B cell (primary cell): ENCODE measurements at regions not wholly inside any gene's neighbourhood (a gene's known extent, or its start where the extent isn't known, plus 50 kb on each side); places are given as distances from the start of the nearest gene placed in this dataset.

Experiments
- ATAC-seq: fragments of 200-7000 bp; cut with Tn5 transposase; one replicate; pipeline ENCODE4 v1.10.0; 2021; ENCODE audit warnings: low read depth, mild to moderate bottlenecking, moderate number of reproducible peaks, moderate library complexity
- CTCF ChIA-PET: fragments of 350-600 bp; sonication (Branson Sonifier 250); formaldehyde crosslinking; loops from one replicate; lab custom pipeline; 2021; ENCODE audit warnings: antibody characterized with exemption, inconsistent platforms; lab: Charles Lee
- POLR2A ChIA-PET: fragments of 350-600 bp; sonication (Branson Sonifier 250); formaldehyde crosslinking; loops from one replicate; lab custom pipeline; 2021; ENCODE audit warnings: antibody characterized with exemption; lab: Charles Lee
- DNase-seq: peaks from one replicate; pipeline ENCODE4 v3.0.0; 2013
- H2AFZ ChIP-seq: 2 replicates; pipeline ENCODE4 v1.6.1; 2012; ENCODE audit warnings: mild to moderate bottlenecking, low read depth, low read length; ENCODE audit not compliant: insufficient read depth, poor library complexity, severe bottlenecking
- H3K27ac ChIP-seq, 2 donors: 1 replicate in 1 of 2; 2 replicates in 1 of 2; pipeline ENCODE4 v1.5.1; 2012 to 2013; ENCODE audit warnings: low read length in 2 of 2, mild to moderate bottlenecking in 2 of 2, moderate library complexity in 1 of 2
- H3K27me3 ChIP-seq, 4 experiments: fragments of 200-600 bp in 1 of 4; sonication (generic) in 1 of 4; replicated peaks in 1 of 4; 1 replicate in 2 of 4; 2 replicates in 2 of 4; pipeline versions ENCODE4 v1.6.1 to v1.7.0; 2013 to 2016; ENCODE audit warnings: low read length in 3 of 4, mild to moderate bottlenecking in 2 of 4, mixed read lengths in 1 of 4, moderate library complexity in 1 of 4; ENCODE audit not compliant: insufficient read depth in 4 of 4, control insufficient read depth in 3 of 4; ENCODE audit errors: control extremely low read depth in 1 of 4
- H3K36me3 ChIP-seq, 2 experiments: replicated peaks in 1 of 2; 1 replicate in 1 of 2; 2 replicates in 1 of 2; pipeline versions ENCODE4 v1.6.1 to v1.7.1; 2013; ENCODE audit warnings: low read length in 1 of 2; ENCODE audit not compliant: insufficient read depth in 2 of 2, control insufficient read depth in 1 of 2; ENCODE audit errors: control extremely low read depth in 1 of 2, extremely low read depth in 1 of 2
- H3K4me1 ChIP-seq, 2 donors: fragments of 200-600 bp in 1 of 2; sonication (generic) in 1 of 2; 1 replicate in 1 of 2; 2 replicates in 1 of 2; pipeline versions ENCODE4 v1.5.1 to v1.6.1; 2013 to 2017; ENCODE audit warnings: low read length in 2 of 2; ENCODE audit not compliant: control insufficient read depth in 2 of 2, insufficient read depth in 2 of 2
- H3K4me2 ChIP-seq: replicated peaks from 2 replicates; pipeline ENCODE3; 2012; ENCODE audit warnings: mild to moderate bottlenecking, low read depth, low read length; ENCODE audit not compliant: poor library complexity, severe bottlenecking
- H3K4me3 ChIP-seq, 5 experiments: fragments of 200-600 bp in 1 of 5; sonication (generic) in 1 of 5; 1 replicate in 3 of 5; 2 replicates in 2 of 5; pipeline versions ENCODE4 v1.5.1 to v1.7.0; 2011 to 2016; ENCODE audit warnings: low read length in 4 of 5, mild to moderate bottlenecking in 4 of 5, low read depth in 2 of 5, control low read depth in 1 of 5, moderate library complexity in 1 of 5; ENCODE audit not compliant: insufficient read depth in 1 of 5; ENCODE audit errors: control extremely low read depth in 1 of 5, extremely low read depth in 1 of 5
- H3K79me2 ChIP-seq: fragments of 200-600 bp; sonication (generic); one replicate; pipeline ENCODE4 v1.6.0; 2016; ENCODE audit warnings: low read length; ENCODE audit not compliant: control insufficient read depth, insufficient read depth
- H3K9ac ChIP-seq: fragments of 200-600 bp; sonication (generic); 2 replicates; pipeline ENCODE4 v1.6.1; 2017; ENCODE audit warnings: mild to moderate bottlenecking, low read length, moderate library complexity
- H3K9me3 ChIP-seq, 3 donors: one replicate each; pipeline versions ENCODE4 v1.6.1 to v1.7.1; 2013; ENCODE audit warnings: low read length in 2 of 3; ENCODE audit not compliant: control insufficient read depth in 2 of 3, insufficient read depth in 1 of 3; ENCODE audit errors: control extremely low read depth in 1 of 3
- H4K20me1 ChIP-seq: 2 replicates; pipeline ENCODE4 v1.6.0; 2012; ENCODE audit warnings: mild to moderate bottlenecking, low read length; ENCODE audit not compliant: insufficient read depth, control insufficient read depth, poor library complexity, severe bottlenecking
- H3K27ac Mint-ChIP-seq: one replicate; pipeline ENCODE4 v1.8.0; 2021; ENCODE audit warnings: mixed read lengths
- H3K27me3 Mint-ChIP-seq: one replicate; pipeline ENCODE4 v1.8.0; 2021; ENCODE audit warnings: mixed read lengths
- H3K4me1 Mint-ChIP-seq: one replicate; pipeline ENCODE4 v1.8.0; 2021; ENCODE audit warnings: mixed read lengths
- H3K4me3 Mint-ChIP-seq: one replicate; pipeline ENCODE4 v1.8.0; 2021; ENCODE audit warnings: mixed read lengths
- H3K9me3 Mint-ChIP-seq: one replicate; pipeline ENCODE4 v1.8.0; 2022; ENCODE audit warnings: mixed read lengths; ENCODE audit not compliant: insufficient read depth
- EZH2 ChIP-seq: IDR thresholded peaks from 2 replicates; pipeline ENCODE4 v1.6.1; 2012; ENCODE audit warnings: borderline replicate concordance, low read depth, mild to moderate bottlenecking, moderate library complexity, low read length; ENCODE audit not compliant: insufficient read depth, poor library complexity, severe bottlenecking
- WGBS: methylation state at CpG from one replicate; pipeline ENCODE4 v1.1.5; 2013; ENCODE audit warnings: missing lambda C conversion rate; ENCODE audit not compliant: insufficient coverage; 5-methylcytosine and 5-hydroxymethylcytosine counted together
- intact Hi-C: fragments of 100-400 bp; cut with micrococcal nuclease; formaldehyde crosslinking; loops from one replicate; pipeline ENCODE4 v1.10.0; 2022
- TF ChIP-seq, protein P1 (sequence below): fragments of 200-600 bp; IDR thresholded peaks from one replicate; pipeline ENCODE4 v1.8.0; 2022; ENCODE audit warnings: antibody characterized with exemption, mild to moderate bottlenecking

DNA sequence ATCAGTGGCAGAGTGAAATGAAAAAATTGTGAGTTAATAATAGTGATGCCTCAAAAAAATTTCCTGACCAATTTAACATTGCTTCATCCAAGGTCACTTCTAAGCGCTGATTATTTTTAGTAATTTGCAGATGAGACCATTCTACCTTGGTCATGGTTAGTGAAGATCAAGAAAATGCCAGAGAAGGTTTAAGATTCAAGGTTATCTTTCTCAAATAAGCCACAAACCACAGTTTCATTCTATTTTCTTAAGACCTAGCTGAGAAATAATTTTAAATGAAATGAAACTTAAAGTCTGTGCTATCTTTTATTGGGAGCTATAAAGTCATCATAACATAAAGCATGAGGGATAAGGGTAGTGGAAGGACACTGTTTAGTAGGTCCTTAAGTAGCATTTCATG is 353.9 kb upstream of the NAALADL2 start:
- no peak overlapping the region for H3K4me3 Mint-ChIP-seq
- Histone ChIP-seq H3K36me3 (no peaks in the 10 kb centered on the region), H3K79me2 (no peaks in the 10 kb centered on the region), H3K4me2 (no peak overlapping the region), H4K20me1 (no peaks in the 10 kb centered on the region), H3K9ac (no peak overlapping the region), H3K27ac (no peak overlapping the region), H2AFZ (no peak overlapping the region), H3K4me3 (no peak overlapping the region), H3K9me3 (peaks cover 0 to 1% (median 0%) of the 10 kb centered on the region in 3 donors), H3K27me3 (no peaks in the 10 kb centered on the region), H3K4me1 (no peaks in the 10 kb centered on the region)
- intact Hi-C loops, result no loop called here
- H3K27ac Mint-ChIP-seq, result no peak overlapping the region
- DNase-seq (no peak), ATAC-seq (no peak)
- H3K9me3 Mint-ChIP-seq, result no peaks in the 10 kb centered on the region
- no CpG with 5 or more reads among the region's 1 CpG for WGBS
- no peaks in the 10 kb centered on the region for H3K4me1 Mint-ChIP-seq
- CTCF ChIA-PET, result no interaction called here
- no peaks in the 10 kb centered on the region for H3K27me3 Mint-ChIP-seq
- TF ChIP-seq, protein P1, sequence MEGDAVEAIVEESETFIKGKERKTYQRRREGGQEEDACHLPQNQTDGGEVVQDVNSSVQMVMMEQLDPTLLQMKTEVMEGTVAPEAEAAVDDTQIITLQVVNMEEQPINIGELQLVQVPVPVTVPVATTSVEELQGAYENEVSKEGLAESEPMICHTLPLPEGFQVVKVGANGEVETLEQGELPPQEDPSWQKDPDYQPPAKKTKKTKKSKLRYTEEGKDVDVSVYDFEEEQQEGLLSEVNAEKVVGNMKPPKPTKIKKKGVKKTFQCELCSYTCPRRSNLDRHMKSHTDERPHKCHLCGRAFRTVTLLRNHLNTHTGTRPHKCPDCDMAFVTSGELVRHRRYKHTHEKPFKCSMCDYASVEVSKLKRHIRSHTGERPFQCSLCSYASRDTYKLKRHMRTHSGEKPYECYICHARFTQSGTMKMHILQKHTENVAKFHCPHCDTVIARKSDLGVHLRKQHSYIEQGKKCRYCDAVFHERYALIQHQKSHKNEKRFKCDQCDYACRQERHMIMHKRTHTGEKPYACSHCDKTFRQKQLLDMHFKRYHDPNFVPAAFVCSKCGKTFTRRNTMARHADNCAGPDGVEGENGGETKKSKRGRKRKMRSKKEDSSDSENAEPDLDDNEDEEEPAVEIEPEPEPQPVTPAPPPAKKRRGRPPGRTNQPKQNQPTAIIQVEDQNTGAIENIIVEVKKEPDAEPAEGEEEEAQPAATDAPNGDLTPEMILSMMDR, result no peak
- no peak for TF ChIP-seq EZH2
- POLR2A ChIA-PET, result no interaction called here

GRCh38 chr3:174524203-174524602 is 334.9 kb upstream of the NAALADL2 start:
- ATAC-seq (no peak), DNase-seq (no peak)
- Mint-ChIP-seq H3K4me3 (no peak overlapping the region), H3K4me1 (no peaks in the 10 kb centered on the region), H3K9me3 (peaks cover 7% of the 10 kb centered on the region), H3K27me3 (no peaks in the 10 kb centered on the region), H3K27ac (no peak overlapping the region)
- ChIA-PET CTCF (no interaction called here), POLR2A (no interaction called here)
- 83% methylated on average over 1 of the region's 3 CpGs for WGBS
- H3K27me3 ChIP-seq, result no peaks in the 10 kb centered on the region
- H4K20me1 ChIP-seq, result no peaks in the 10 kb centered on the region
- H3K27ac ChIP-seq, result no peak overlapping the region
- no peak overlapping the region for H3K4me2 ChIP-seq
- H3K36me3 ChIP-seq, result no peaks in the 10 kb centered on the region
- no peaks in the 10 kb centered on the region for H3K4me1 ChIP-seq
- peaks cover 0 to 4% (median 1%) of the 10 kb centered on the region in 3 donors for H3K9me3 ChIP-seq
- intact Hi-C loops, result no loop called here
- H2AFZ ChIP-seq, result no peak overlapping the region
- no peak overlapping the region for H3K9ac ChIP-seq
- no peak for TF ChIP-seq EZH2
- TF ChIP-seq, protein P1, result no peak
- H3K79me2 ChIP-seq, result no peaks in the 10 kb centered on the region
- H3K4me3 ChIP-seq, result no peak overlapping the region
